ENCODE measurements at regions not wholly inside any gene's neighbourhood (a gene's known extent, or its start where the extent isn't known, plus 50 kb on each side); places are given as distances from the start of the nearest gene placed in this dataset.

DNA sequence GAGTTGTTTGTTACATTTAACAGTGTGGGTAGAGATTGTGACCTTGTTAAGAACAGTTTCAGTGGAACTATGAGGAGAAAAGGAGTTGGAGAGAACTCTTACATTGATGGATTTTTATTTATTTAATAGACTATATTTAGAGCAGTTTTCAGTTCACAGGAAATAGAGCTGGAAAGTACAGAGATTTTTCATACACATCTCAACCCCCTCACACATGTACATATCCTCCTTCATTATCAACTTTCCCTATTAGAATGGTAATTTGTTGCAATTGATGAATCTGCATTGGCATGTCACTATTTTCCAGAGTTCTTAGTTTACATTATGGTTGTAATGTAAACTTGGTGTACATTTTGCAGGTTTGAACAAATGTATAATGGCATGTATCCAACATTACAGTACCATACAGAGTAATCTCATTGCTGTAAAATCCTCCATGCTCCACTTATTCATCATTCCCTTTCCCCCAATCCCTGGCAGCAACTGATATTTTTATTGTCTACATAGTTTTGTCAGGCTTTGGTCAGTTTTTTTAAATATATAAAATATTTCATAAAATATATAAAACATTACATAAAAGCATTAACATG lies 756.6 kb upstream of the DPPA4 start:
- Histone ChIP-seq H3K36me3 (no peaks in the 10 kb centered on the region), H3K4me1 (no peaks in the 10 kb centered on the region), H3K9me3 (no peaks in the 10 kb centered on the region), H3K27me3 (no peaks in the 10 kb centered on the region), H3K27ac (no peak overlapping the region), H3K4me3 (no peak overlapping the region)
- DNase-seq (ENCODE audit: low spot score) = no peak
- TF ChIP-seq, protein P1, sequence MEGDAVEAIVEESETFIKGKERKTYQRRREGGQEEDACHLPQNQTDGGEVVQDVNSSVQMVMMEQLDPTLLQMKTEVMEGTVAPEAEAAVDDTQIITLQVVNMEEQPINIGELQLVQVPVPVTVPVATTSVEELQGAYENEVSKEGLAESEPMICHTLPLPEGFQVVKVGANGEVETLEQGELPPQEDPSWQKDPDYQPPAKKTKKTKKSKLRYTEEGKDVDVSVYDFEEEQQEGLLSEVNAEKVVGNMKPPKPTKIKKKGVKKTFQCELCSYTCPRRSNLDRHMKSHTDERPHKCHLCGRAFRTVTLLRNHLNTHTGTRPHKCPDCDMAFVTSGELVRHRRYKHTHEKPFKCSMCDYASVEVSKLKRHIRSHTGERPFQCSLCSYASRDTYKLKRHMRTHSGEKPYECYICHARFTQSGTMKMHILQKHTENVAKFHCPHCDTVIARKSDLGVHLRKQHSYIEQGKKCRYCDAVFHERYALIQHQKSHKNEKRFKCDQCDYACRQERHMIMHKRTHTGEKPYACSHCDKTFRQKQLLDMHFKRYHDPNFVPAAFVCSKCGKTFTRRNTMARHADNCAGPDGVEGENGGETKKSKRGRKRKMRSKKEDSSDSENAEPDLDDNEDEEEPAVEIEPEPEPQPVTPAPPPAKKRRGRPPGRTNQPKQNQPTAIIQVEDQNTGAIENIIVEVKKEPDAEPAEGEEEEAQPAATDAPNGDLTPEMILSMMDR (IDR thresholded peaks at IDR 0.05) = no peak

DNA sequence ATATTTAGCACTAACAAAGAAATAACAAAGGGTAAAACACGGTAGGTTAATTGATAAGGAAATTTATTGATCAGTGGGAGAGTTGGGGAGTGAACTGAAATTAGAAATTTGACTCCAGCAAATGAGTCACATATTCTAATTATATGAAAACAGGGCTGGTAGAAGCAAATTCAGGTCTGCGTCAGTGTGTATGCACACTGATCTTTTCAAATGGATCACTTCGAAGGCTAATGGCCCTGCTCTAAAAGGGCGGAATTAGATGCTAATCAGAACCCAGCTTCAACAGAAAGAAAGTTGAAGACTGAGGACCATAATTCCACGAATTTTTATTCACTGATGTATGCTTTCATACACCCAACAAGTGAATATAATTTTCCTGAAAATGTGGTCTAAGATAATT lies 762.4 kb upstream of the DPPA4 start:
- TF ChIP-seq, protein P1 (IDR thresholded peaks at IDR 0.05) = no peak
- DNase-seq (ENCODE audit: low spot score) = no peak
- Histone ChIP-seq H3K27me3 (no peaks in the 10 kb centered on the region), H3K4me3 (no peak overlapping the region), H3K36me3 (no peaks in the 10 kb centered on the region), H3K27ac (no peak overlapping the region), H3K4me1 (no peaks in the 10 kb centered on the region), H3K9me3 (no peaks in the 10 kb centered on the region)

DNA sequence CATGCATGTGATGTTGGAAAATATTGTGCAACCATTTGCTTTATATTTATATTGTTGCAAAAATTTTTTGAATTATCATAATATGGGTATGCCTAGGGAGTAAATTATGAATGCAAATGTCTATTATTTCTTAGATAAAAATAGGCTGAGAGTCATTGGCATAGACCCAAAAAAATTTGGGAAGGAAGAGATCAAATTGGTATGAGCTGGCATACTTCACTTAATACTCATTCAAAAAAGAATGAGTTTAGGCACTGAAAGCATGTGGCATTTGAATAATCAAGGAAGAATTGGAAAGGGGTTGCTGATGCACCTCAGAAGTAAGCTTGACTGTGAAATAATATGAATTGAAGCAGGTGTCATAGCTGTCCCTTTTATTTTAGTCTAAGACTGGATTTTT lies 764.0 kb upstream of the DPPA4 start:
- H3K36me3 ChIP-seq = no peaks in the 10 kb centered on the region
- no peak overlapping the region for H3K27ac ChIP-seq
- no peaks in the 10 kb centered on the region for H3K4me1 ChIP-seq
- H3K27me3 ChIP-seq = no peaks in the 10 kb centered on the region
- H3K4me3 ChIP-seq = no peak overlapping the region
- TF ChIP-seq, protein P1 (IDR thresholded peaks at IDR 0.05) = no peak
- no peaks in the 10 kb centered on the region for H3K9me3 ChIP-seq
- no peak for DNase-seq (ENCODE audit: low spot score)

DNA sequence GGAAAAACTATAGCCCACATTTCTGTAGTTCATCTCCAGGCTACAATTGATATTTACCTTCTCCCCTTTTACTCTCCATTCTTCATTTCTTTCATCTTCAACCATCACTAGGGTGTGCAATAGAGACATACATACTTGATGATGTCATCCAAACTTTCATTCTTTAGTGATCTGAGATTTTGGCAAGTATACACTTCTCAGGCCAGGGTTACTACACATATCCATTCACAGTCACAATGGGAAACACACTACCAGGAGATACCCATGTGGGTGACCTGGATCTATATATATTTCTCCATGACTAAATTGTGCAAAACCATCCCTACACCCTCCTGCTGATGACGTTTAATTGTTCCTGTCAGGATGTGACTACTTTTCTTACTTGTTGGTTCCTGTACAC lies 769.5 kb upstream of the DPPA4 start:
- no peak overlapping the region for H3K4me3 ChIP-seq
- DNase-seq (ENCODE audit: low spot score) = no peak
- H3K27ac ChIP-seq = no peak overlapping the region
- H3K36me3 ChIP-seq = no peaks in the 10 kb centered on the region
- no peaks in the 10 kb centered on the region for H3K4me1 ChIP-seq
- no peaks in the 10 kb centered on the region for H3K9me3 ChIP-seq
- TF ChIP-seq, protein P1 (IDR thresholded peaks at IDR 0.05) = no peak
- H3K27me3 ChIP-seq = no peaks in the 10 kb centered on the region

DNA sequence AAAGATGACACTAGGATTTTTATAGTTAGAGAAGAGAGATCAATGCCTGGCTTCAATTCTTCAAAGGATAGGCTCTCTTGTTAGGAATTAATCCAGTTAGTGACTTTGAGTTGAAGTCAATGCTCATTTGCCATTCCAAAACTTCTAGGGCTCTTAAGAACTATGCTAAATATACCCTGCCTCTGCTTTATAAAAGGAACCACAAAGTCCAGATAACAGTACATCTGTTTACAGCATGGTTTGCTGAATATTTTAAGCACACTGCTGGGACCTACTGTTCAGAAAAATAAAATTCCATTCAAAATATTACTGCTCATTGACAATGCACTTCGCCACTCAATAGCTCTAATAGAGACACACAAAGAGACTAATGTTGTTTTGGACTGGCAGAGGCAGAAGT lies 786.6 kb upstream of the DPPA4 start:
- H3K27ac ChIP-seq = no peak overlapping the region
- no peaks in the 10 kb centered on the region for H3K4me1 ChIP-seq
- no peak for DNase-seq (ENCODE audit: low spot score)
- H3K27me3 ChIP-seq = no peaks in the 10 kb centered on the region
- peaks cover 0 to 5% of the 10 kb centered on the region in 2 donors for H3K9me3 ChIP-seq
- H3K36me3 ChIP-seq = no peaks in the 10 kb centered on the region
- TF ChIP-seq, protein P1 (IDR thresholded peaks at IDR 0.05) = no peak
- H3K4me3 ChIP-seq = no peak overlapping the region

DNA sequence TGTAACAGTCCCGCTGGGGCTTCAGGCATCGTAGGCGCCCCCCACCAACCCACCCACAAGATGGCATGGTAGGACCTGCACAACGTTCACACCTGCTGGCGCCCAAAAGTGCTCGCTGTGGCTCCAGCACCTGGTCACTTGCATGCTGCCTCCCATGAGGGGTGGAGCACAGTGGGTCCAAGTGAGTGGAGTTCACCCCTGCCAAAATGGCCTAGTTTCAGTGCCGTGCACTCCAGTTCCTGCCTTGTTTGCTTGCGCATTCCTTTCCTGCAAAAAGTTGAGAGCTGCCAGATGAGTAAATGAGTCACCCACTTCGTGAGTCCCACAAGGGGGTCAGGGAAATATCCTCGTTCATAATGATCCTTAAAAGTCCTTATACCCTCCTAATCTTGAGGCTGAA lies 788.7 kb upstream of the DPPA4 start:
- Histone ChIP-seq H3K36me3 (no peaks in the 10 kb centered on the region), H3K27ac (no peak overlapping the region), H3K9me3 (peaks cover 0 to 5% of the 10 kb centered on the region in 2 donors), H3K27me3 (no peaks in the 10 kb centered on the region), H3K4me3 (no peak overlapping the region), H3K4me1 (no peaks in the 10 kb centered on the region)
- no peak for DNase-seq (ENCODE audit: low spot score)
- TF ChIP-seq, protein P1 (IDR thresholded peaks at IDR 0.05) = no peak

Measured in right atrium auricular region (tissue), 2 donors.